Activated CD8-positive, alpha-beta T cell treated with anti-CD3 and anti-CD28 coated beads for 36 hours (primary cell): ENCODE measurements at regions not wholly inside any gene's neighbourhood (a gene's known extent, or its start where the extent isn't known, plus 50 kb on each side); places are given as distances from the start of the nearest gene placed in this dataset.

Experiments
- ATAC-seq: fragments of 200-7000 bp; cut with Tn5 transposase; one replicate; pipeline ENCODE4 v1.10.0; 2021; ENCODE audit warnings: mild to moderate bottlenecking, moderate library complexity
- CTCF ChIA-PET: fragments of 350-600 bp; sonication (Branson Sonifier 250); formaldehyde crosslinking; loops from one replicate; lab custom pipeline; 2021; ENCODE audit warnings: antibody characterized with exemption; lab: Charles Lee
- POLR2A ChIA-PET: fragments of 350-600 bp; sonication (Branson Sonifier 250); formaldehyde crosslinking; loops from one replicate; lab custom pipeline; 2021; ENCODE audit warnings: antibody characterized with exemption; lab: Charles Lee
- DNase-seq: peaks from one replicate; pipeline ENCODE4 v3.0.0-alpha.2; 2020
- H3K27ac Mint-ChIP-seq: one replicate; pipeline ENCODE4 v1.8.0; 2021; ENCODE audit warnings: mild to moderate bottlenecking, mixed read lengths
- H3K27me3 Mint-ChIP-seq: one replicate; pipeline ENCODE4 v1.8.0; 2021; ENCODE audit warnings: mixed read lengths
- H3K36me3 Mint-ChIP-seq: one replicate; pipeline ENCODE4 v1.8.0; 2021; ENCODE audit warnings: low read depth, mixed read lengths
- H3K4me1 Mint-ChIP-seq: one replicate; pipeline ENCODE4 v1.8.0; 2021; ENCODE audit warnings: low read depth, mixed read lengths
- H3K4me3 Mint-ChIP-seq: one replicate; pipeline ENCODE4 v1.8.0; 2021; ENCODE audit warnings: mild to moderate bottlenecking, moderate library complexity, mixed read lengths
- H3K9me3 Mint-ChIP-seq: one replicate; pipeline ENCODE4 v1.8.0; 2021; ENCODE audit warnings: mixed read lengths
- CTCF ChIP-seq: fragments of 200-600 bp; IDR thresholded peaks from one replicate; pipeline ENCODE4 v1.8.0; 2022; ENCODE audit warnings: antibody characterized with exemption, mild to moderate bottlenecking
- intact Hi-C: fragments of 100-400 bp; cut with micrococcal nuclease; formaldehyde crosslinking; loops from one replicate; pipeline ENCODE4 v1.10.0; 2022

DNA sequence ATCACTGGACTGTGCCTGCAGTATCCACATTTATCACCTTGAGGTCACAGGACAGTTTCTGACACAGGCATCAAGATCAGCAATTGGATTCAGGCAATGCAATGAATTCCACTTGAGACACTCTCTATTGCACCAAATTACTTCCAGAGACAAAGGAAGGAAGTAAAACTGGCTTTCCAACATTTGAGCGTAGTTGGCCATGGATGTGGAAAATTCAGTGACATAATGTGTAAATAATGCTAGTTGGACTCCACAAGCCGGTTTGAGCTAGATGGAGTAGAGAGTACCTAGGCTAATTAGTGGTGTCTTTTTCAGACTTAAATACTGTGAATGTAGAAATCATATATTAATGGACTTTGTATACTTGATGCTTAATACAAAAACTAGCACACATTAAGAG is 168.3 kb upstream of the SYT1 start:
- TF ChIP-seq CTCF, result no peak
- H3K4me3 Mint-ChIP-seq, result no peak overlapping the region

DNA sequence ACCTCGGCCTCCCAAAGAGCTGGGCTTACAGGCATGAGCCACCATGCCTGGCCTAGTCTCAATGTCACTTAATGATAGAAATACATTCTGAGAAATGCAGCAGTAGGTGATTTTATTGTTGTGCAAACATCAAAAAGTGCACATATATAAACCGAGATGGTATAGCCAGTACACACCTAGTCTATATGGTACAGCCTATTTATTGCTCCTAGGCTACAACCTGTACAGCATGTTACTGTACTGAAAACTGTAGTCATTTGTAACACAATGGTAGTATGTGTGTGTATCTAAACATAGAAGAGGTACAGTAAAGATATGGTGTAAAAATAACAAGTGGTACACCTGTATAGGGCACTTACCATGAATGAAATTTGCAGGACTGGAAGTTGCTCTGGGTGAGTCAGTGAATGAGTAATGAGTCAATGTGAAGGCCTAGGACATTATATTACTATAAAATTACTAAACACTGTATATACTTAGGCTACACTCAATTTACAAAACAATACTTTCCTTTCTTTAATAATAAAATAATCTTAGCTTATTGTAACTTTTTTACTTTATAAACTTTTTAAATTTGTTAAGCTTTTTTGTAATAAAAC is 166.7 kb upstream of the SYT1 start:
- H3K4me1 Mint-ChIP-seq, result no peaks in the 10 kb centered on the region
- H3K27ac Mint-ChIP-seq, result no peak overlapping the region
- ChIA-PET CTCF (no interaction called here), POLR2A (no interaction called here)
- no peaks in the 10 kb centered on the region for H3K27me3 Mint-ChIP-seq
- H3K9me3 Mint-ChIP-seq, result peaks cover 8% of the 10 kb centered on the region
- ATAC-seq, result no peak
- H3K4me3 Mint-ChIP-seq, result no peak overlapping the region
- intact Hi-C loops, result no loop called here
- DNase-seq, result no peak
- no peaks in the 10 kb centered on the region for H3K36me3 Mint-ChIP-seq
- TF ChIP-seq CTCF, result no peak

More for the DNA sequence above, 168.3 kb upstream of the SYT1 start:
- intact Hi-C loops, result no loop called here
- ATAC-seq (no peak), DNase-seq (no peak)
- Mint-ChIP-seq H3K27ac (no peak overlapping the region), H3K9me3 (peaks cover 6% of the 10 kb centered on the region), H3K36me3 (no peaks in the 10 kb centered on the region), H3K4me1 (no peaks in the 10 kb centered on the region), H3K27me3 (no peaks in the 10 kb centered on the region)
- POLR2A ChIA-PET, result no interaction called here
- CTCF ChIA-PET, result no interaction called here

GRCh38 chr12:78698747-78699146 is 165.8 kb upstream of the SYT1 start:
- DNase-seq (no peak), ATAC-seq (no peak)
- H3K27ac Mint-ChIP-seq, result no peak overlapping the region
- CTCF ChIA-PET, result no interaction called here
- no peaks in the 10 kb centered on the region for H3K4me1 Mint-ChIP-seq
- H3K27me3 Mint-ChIP-seq, result no peaks in the 10 kb centered on the region
- intact Hi-C loops, result no loop called here
- POLR2A ChIA-PET, result no interaction called here
- H3K9me3 Mint-ChIP-seq, result peaks cover 8% of the 10 kb centered on the region
- TF ChIP-seq CTCF, result no peak
- no peak overlapping the region for H3K4me3 Mint-ChIP-seq
- no peaks in the 10 kb centered on the region for H3K36me3 Mint-ChIP-seq

DNA sequence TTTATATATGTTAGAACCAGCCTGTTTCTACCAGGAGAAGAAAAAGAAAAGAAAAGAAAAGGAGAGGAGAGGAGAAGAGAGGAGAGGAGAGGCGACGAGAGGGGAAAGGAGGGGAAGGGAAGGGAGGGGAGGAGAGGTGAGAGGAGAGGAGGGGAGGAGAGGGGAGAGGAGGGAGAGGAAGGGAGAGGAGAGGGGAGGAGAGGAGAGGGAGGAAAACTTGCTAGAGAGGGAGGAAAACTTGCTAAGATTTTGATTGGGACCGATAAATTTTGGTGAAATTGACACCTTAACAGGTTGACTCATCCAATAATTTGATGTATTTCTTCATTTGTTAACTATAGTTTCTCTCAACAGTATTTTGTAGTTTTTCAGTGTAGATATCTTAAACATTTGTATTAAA is 164.0 kb upstream of the SYT1 start:
- no peak for TF ChIP-seq CTCF
- ATAC-seq, result no peak
- Mint-ChIP-seq H3K36me3 (no peaks in the 10 kb centered on the region), H3K9me3 (peaks cover 5% of the 10 kb centered on the region), H3K4me1 (no peaks in the 10 kb centered on the region), H3K27me3 (no peaks in the 10 kb centered on the region), H3K4me3 (no peak overlapping the region), H3K27ac (no peak overlapping the region)
- DNase-seq, result no peak
- ChIA-PET CTCF (no interaction called here), POLR2A (no interaction called here)
- intact Hi-C loops, result no loop called here

GRCh38 chr12:78703820-78704525 is 160.6 kb upstream of the SYT1 start:
- no peak for TF ChIP-seq CTCF
- POLR2A ChIA-PET, result no interaction called here
- no peak overlapping the region for H3K4me3 Mint-ChIP-seq
- peaks cover 2% of the 10 kb centered on the region for H3K9me3 Mint-ChIP-seq
- no peaks in the 10 kb centered on the region for H3K27me3 Mint-ChIP-seq
- DNase-seq (no peak), ATAC-seq (no peak)
- intact Hi-C loops, result no loop called here
- CTCF ChIA-PET, result no interaction called here
- no peak overlapping the region for H3K27ac Mint-ChIP-seq
- no peaks in the 10 kb centered on the region for H3K4me1 Mint-ChIP-seq
- no peaks in the 10 kb centered on the region for H3K36me3 Mint-ChIP-seq
